ENCODE measurements at regions not wholly inside any gene's neighbourhood (a gene's known extent, or its start where the extent isn't known, plus 50 kb on each side); places are given as distances from the start of the nearest gene placed in this dataset.

DNA sequence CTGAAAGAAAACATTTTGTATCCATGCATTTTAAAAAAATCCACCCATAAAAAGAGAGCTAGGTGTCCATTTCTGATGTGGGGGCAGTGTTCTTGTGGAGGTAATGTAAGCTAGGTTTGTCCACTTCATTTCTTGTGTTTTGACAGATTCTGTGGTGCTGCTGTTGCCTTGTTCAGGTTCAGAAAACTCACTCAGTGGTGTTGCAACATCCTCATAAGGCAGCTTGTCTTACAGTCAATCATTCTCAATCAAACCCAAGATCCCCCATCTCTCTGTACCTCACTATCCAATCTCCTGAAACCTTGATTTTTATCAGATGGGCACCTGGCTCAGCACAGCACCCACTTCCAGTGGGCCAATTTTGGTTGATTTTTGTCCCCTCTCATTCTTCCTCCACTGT lies 94.1 kb downstream of the TENT5C start:
- POLR2A ChIA-PET: no interaction called here
- RAD21 ChIA-PET (ENCODE audit: low non-redundant PET in 1 of 2, low total read pairs in 2 of 2, uncharacterized antibody in 2 of 2, unreplicated experiment in 2 of 2): no interaction called here

More for the DNA sequence above, 94.1 kb downstream of the TENT5C start:
- no peaks in the 10 kb centered on the region for H3K9me3 ChIP-seq (ENCODE audit: control insufficient read depth in 1 of 2, insufficient read depth in 1 of 2, low read depth in 1 of 2, low read length in 2 of 2)
- H3K27me3 ChIP-seq (ENCODE audit: insufficient read depth, low read length): peaks cover 9% of the 10 kb centered on the region; the same call in 1 of the 2 replicates
- ATAC-seq (no peak), DNase-seq (ENCODE audit: low read depth, low spot score) (no peak)
- no peaks in the 10 kb centered on the region for H4K20me1 ChIP-seq (ENCODE audit: insufficient read depth)
- H2AFZ ChIP-seq (ENCODE audit: low read depth, low read length, poor library complexity, severe bottlenecking): no peak overlapping the region
- TF ChIP-seq ZNF274 (IDR thresholded peaks at IDR 0.05; ENCODE audit: low read depth, low read length) (no peak), SIN3A (IDR thresholded peaks at IDR 0.05; ENCODE audit: low read depth) (no peak), RAD21 (IDR thresholded peaks at IDR 0.05; ENCODE audit: low read depth) (no peak), EZH2phosphoT487 (IDR thresholded peaks at IDR 0.05; ENCODE audit: borderline replicate concordance) (no peak), EGR1 (IDR thresholded peaks at IDR 0.05; ENCODE audit: low read depth) (no peak), SP1 (IDR thresholded peaks at IDR 0.05; ENCODE audit: low read depth) (no peak), CEBPB (IDR thresholded peaks at IDR 0.05; ENCODE audit: low read depth) (no peak), CBX3 (IDR thresholded peaks at IDR 0.05; ENCODE audit: low read depth) (no peak), POLR2AphosphoS5 (IDR thresholded peaks at IDR 0.05; ENCODE audit: low read depth, low read length) (no peak), TCF7L2 (IDR thresholded peaks at IDR 0.05; ENCODE audit: borderline replicate concordance, extremely low read depth, insufficient read depth, insufficient read length) (no peak), EZH2 (IDR thresholded peaks at IDR 0.05) (no peak), ZFX (IDR thresholded peaks at IDR 0.05) (no peak), ELF1 (IDR thresholded peaks at IDR 0.05; ENCODE audit: borderline replicate concordance, low read depth) (no peak), FOSL1 (IDR thresholded peaks at IDR 0.05; ENCODE audit: low read depth) (no peak)
- TF ChIP-seq, protein P1, sequence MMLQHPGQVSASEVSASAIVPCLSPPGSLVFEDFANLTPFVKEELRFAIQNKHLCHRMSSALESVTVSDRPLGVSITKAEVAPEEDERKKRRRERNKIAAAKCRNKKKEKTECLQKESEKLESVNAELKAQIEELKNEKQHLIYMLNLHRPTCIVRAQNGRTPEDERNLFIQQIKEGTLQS (IDR thresholded peaks at IDR 0.05): no peak
- TF ChIP-seq, protein P2, sequence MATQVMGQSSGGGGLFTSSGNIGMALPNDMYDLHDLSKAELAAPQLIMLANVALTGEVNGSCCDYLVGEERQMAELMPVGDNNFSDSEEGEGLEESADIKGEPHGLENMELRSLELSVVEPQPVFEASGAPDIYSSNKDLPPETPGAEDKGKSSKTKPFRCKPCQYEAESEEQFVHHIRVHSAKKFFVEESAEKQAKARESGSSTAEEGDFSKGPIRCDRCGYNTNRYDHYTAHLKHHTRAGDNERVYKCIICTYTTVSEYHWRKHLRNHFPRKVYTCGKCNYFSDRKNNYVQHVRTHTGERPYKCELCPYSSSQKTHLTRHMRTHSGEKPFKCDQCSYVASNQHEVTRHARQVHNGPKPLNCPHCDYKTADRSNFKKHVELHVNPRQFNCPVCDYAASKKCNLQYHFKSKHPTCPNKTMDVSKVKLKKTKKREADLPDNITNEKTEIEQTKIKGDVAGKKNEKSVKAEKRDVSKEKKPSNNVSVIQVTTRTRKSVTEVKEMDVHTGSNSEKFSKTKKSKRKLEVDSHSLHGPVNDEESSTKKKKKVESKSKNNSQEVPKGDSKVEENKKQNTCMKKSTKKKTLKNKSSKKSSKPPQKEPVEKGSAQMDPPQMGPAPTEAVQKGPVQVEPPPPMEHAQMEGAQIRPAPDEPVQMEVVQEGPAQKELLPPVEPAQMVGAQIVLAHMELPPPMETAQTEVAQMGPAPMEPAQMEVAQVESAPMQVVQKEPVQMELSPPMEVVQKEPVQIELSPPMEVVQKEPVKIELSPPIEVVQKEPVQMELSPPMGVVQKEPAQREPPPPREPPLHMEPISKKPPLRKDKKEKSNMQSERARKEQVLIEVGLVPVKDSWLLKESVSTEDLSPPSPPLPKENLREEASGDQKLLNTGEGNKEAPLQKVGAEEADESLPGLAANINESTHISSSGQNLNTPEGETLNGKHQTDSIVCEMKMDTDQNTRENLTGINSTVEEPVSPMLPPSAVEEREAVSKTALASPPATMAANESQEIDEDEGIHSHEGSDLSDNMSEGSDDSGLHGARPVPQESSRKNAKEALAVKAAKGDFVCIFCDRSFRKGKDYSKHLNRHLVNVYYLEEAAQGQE (IDR thresholded peaks at IDR 0.05; ENCODE audit: low read depth): no peak
- BruUV-seq (replicated peaks): no TSS peak
- H3K27ac ChIP-seq (ENCODE audit: low read depth, low read length): no peak overlapping the region
- H3K79me2 ChIP-seq (ENCODE audit: insufficient read depth, low read length): no peaks in the 10 kb centered on the region
- no peaks in the 10 kb centered on the region for H3K4me1 ChIP-seq (ENCODE audit: control insufficient read depth in 1 of 2, insufficient read depth in 2 of 2, low read length in 2 of 2)
- intact Hi-C loops (cut with micrococcal nuclease): no loop called here
- H3K4me2 ChIP-seq (ENCODE audit: low read length): no peak overlapping the region
- no peak overlapping the region for H3K4me3 ChIP-seq (replicated peaks in 1 of 2; ENCODE audit: low read depth in 1 of 2, low read length in 2 of 2)
- no peaks in the 10 kb centered on the region for H3K9me2 ChIP-seq (ENCODE audit: insufficient read depth)
- CTCF ChIA-PET: no interaction called here
- H3K9ac ChIP-seq (ENCODE audit: low read length): no peak overlapping the region
- no peaks in the 10 kb centered on the region for H3K36me3 ChIP-seq (ENCODE audit: control insufficient read depth in 1 of 2, insufficient read depth in 2 of 2, low read length in 2 of 2)
